ENCODE measurements at regions not wholly inside any gene's neighbourhood (a gene's known extent, or its start where the extent isn't known, plus 50 kb on each side); places are given as distances from the start of the nearest gene placed in this dataset.
"Not testable (repeated sequence)": the region's sequence is repeated elsewhere in the genome, so short reads cannot be mapped to it uniquely, and the experiment has no call there.

GRCh38 chr12:104906695-104907094, 51.4 kb downstream of the SLC41A2 start:
- H3K4me1 ChIP-seq (ENCODE audit: control insufficient read depth, insufficient read depth, low read length): peaks cover 66% of the 10 kb centered on the region
- H3K27me3 ChIP-seq (replicated peaks; ENCODE audit: control insufficient read depth, insufficient read depth, low read length): no peaks in the 10 kb centered on the region
- no peak overlapping the region for H3K4me3 ChIP-seq (ENCODE audit: low read length)
- no peak overlapping the region for H3K9ac ChIP-seq (ENCODE audit: low read length)
- DNase-seq (ENCODE audit: low read depth): no peak
- H3K36me3 ChIP-seq (ENCODE audit: control insufficient read depth, insufficient read depth, low read length, severe bottlenecking): no peaks in the 10 kb centered on the region
- H3K9me3 ChIP-seq (ENCODE audit: control insufficient read depth, low read length): no peaks in the 10 kb centered on the region

GRCh38 chr12:104905446-104905845, 52.6 kb downstream of the SLC41A2 start:
- H3K36me3 ChIP-seq (ENCODE audit: control insufficient read depth, insufficient read depth, low read length, severe bottlenecking); H3K9me3 ChIP-seq (ENCODE audit: control insufficient read depth, low read length); H3K27me3 ChIP-seq (replicated peaks; ENCODE audit: control insufficient read depth, insufficient read depth, low read length); H3K9ac ChIP-seq (ENCODE audit: low read length); H3K4me3 ChIP-seq (ENCODE audit: low read length); DNase-seq (ENCODE audit: low read depth): not testable (repeated sequence)
- H3K4me1 ChIP-seq (ENCODE audit: control insufficient read depth, insufficient read depth, low read length): peaks cover 71% of the 10 kb centered on the region

- Histone ChIP-seq H3K36me3 (ENCODE audit: control insufficient read depth, insufficient read depth, low read length, severe bottlenecking) (peaks cover 5% of the 10 kb centered on the region), H3K9me3 (ENCODE audit: control insufficient read depth, low read length) (no peaks in the 10 kb centered on the region), H3K4me3 (ENCODE audit: low read length) (peak overlapping the region; percentile 9), H3K4me1 (ENCODE audit: control insufficient read depth, insufficient read depth, low read length) (peaks cover 56% of the 10 kb centered on the region), H3K9ac (ENCODE audit: low read length) (peak overlapping the region; percentile 82), H3K27me3 (replicated peaks; ENCODE audit: control insufficient read depth, insufficient read depth, low read length) (no peaks in the 10 kb centered on the region)
- DNase-seq (ENCODE audit: low read depth): peak; percentile 21
Measured at GRCh38 chr12:104903648-104904423, 54.3 kb downstream of the SLC41A2 start.

GRCh38 chr12:104902125-104902524, 56.0 kb downstream of the SLC41A2 start:
- Histone ChIP-seq H3K4me1 (ENCODE audit: control insufficient read depth, insufficient read depth, low read length) (peaks cover 44% of the 10 kb centered on the region), H3K9ac (ENCODE audit: low read length) (no peak overlapping the region), H3K27me3 (replicated peaks; ENCODE audit: control insufficient read depth, insufficient read depth, low read length) (no peaks in the 10 kb centered on the region), H3K9me3 (ENCODE audit: control insufficient read depth, low read length) (no peaks in the 10 kb centered on the region), H3K4me3 (ENCODE audit: low read length) (no peak overlapping the region), H3K36me3 (ENCODE audit: control insufficient read depth, insufficient read depth, low read length, severe bottlenecking) (peaks cover 5% of the 10 kb centered on the region)
- DNase-seq (ENCODE audit: low read depth): no peak

- H3K9ac ChIP-seq (ENCODE audit: low read length): no peak overlapping the region
- H3K4me3 ChIP-seq (ENCODE audit: low read length): no peak overlapping the region
- no peaks in the 10 kb centered on the region for H3K27me3 ChIP-seq (replicated peaks; ENCODE audit: control insufficient read depth, insufficient read depth, low read length)
- H3K9me3 ChIP-seq (ENCODE audit: control insufficient read depth, low read length): no peaks in the 10 kb centered on the region
- peaks cover 25% of the 10 kb centered on the region for H3K4me1 ChIP-seq (ENCODE audit: control insufficient read depth, insufficient read depth, low read length)
- peaks cover 5% of the 10 kb centered on the region for H3K36me3 ChIP-seq (ENCODE audit: control insufficient read depth, insufficient read depth, low read length, severe bottlenecking)
- DNase-seq (ENCODE audit: low read depth): no peak
Measured at GRCh38 chr12:104896710-104897109, 61.4 kb downstream of the SLC41A2 start.

- H3K9me3 ChIP-seq (ENCODE audit: control insufficient read depth, low read length): no peaks in the 10 kb centered on the region
- no peaks in the 10 kb centered on the region for H3K27me3 ChIP-seq (replicated peaks; ENCODE audit: control insufficient read depth, insufficient read depth, low read length)
- H3K4me3 ChIP-seq (ENCODE audit: low read length): no peak overlapping the region
- peaks cover 22% of the 10 kb centered on the region for H3K4me1 ChIP-seq (ENCODE audit: control insufficient read depth, insufficient read depth, low read length)
- H3K9ac ChIP-seq (ENCODE audit: low read length): no peak overlapping the region
- H3K36me3 ChIP-seq (ENCODE audit: control insufficient read depth, insufficient read depth, low read length, severe bottlenecking): peaks cover 5% of the 10 kb centered on the region
- DNase-seq (ENCODE audit: low read depth): no peak
Measured at GRCh38 chr12:104896146-104896545, 61.9 kb downstream of the SLC41A2 start.

- no peak overlapping the region for H3K9ac ChIP-seq (ENCODE audit: low read length)
- DNase-seq (ENCODE audit: low read depth): no peak
- H3K9me3 ChIP-seq (ENCODE audit: control insufficient read depth, low read length): no peaks in the 10 kb centered on the region
- no peaks in the 10 kb centered on the region for H3K27me3 ChIP-seq (replicated peaks; ENCODE audit: control insufficient read depth, insufficient read depth, low read length)
- H3K4me3 ChIP-seq (ENCODE audit: low read length): peak overlapping the region; percentile 7
- peaks cover 22% of the 10 kb centered on the region for H3K4me1 ChIP-seq (ENCODE audit: control insufficient read depth, insufficient read depth, low read length)
- peaks cover 5% of the 10 kb centered on the region for H3K36me3 ChIP-seq (ENCODE audit: control insufficient read depth, insufficient read depth, low read length, severe bottlenecking)
Measured at GRCh38 chr12:104895415-104895814, 62.7 kb downstream of the SLC41A2 start.

GRCh38 chr12:104890476-104891096, 67.5 kb downstream of the SLC41A2 start:
- Histone ChIP-seq H3K9ac (ENCODE audit: low read length) (no peak overlapping the region), H3K9me3 (ENCODE audit: control insufficient read depth, low read length) (no peaks in the 10 kb centered on the region), H3K27me3 (replicated peaks; ENCODE audit: control insufficient read depth, insufficient read depth, low read length) (no peaks in the 10 kb centered on the region), H3K4me3 (ENCODE audit: low read length) (no peak overlapping the region), H3K36me3 (ENCODE audit: control insufficient read depth, insufficient read depth, low read length, severe bottlenecking) (no peaks in the 10 kb centered on the region), H3K4me1 (ENCODE audit: control insufficient read depth, insufficient read depth, low read length) (peaks cover 35% of the 10 kb centered on the region)
- DNase-seq (ENCODE audit: low read depth): no peak

GRCh38 chr12:104889735-104890134, 68.4 kb downstream of the SLC41A2 start:
- H3K27me3 ChIP-seq (replicated peaks; ENCODE audit: control insufficient read depth, insufficient read depth, low read length): no peaks in the 10 kb centered on the region
- DNase-seq (ENCODE audit: low read depth): no peak
- H3K9ac ChIP-seq (ENCODE audit: low read length): no peak overlapping the region
- no peaks in the 10 kb centered on the region for H3K9me3 ChIP-seq (ENCODE audit: control insufficient read depth, low read length)
- H3K4me1 ChIP-seq (ENCODE audit: control insufficient read depth, insufficient read depth, low read length): peaks cover 34% of the 10 kb centered on the region
- H3K36me3 ChIP-seq (ENCODE audit: control insufficient read depth, insufficient read depth, low read length, severe bottlenecking): peaks cover 1% of the 10 kb centered on the region
- H3K4me3 ChIP-seq (ENCODE audit: low read length): no peak overlapping the region

GRCh38 chr12:104888892-104889291, 69.2 kb downstream of the SLC41A2 start:
- no peak overlapping the region for H3K9ac ChIP-seq (ENCODE audit: low read length)

GRCh38 chr12:104888481-104888880, 69.6 kb downstream of the SLC41A2 start:
- H3K9ac ChIP-seq (ENCODE audit: low read length): no peak overlapping the region
- no peaks in the 10 kb centered on the region for H3K9me3 ChIP-seq (ENCODE audit: control insufficient read depth, low read length)
- H3K4me3 ChIP-seq (ENCODE audit: low read length): no peak overlapping the region
- no peaks in the 10 kb centered on the region for H3K27me3 ChIP-seq (replicated peaks; ENCODE audit: control insufficient read depth, insufficient read depth, low read length)
- peaks cover 38% of the 10 kb centered on the region for H3K4me1 ChIP-seq (ENCODE audit: control insufficient read depth, insufficient read depth, low read length)
- peak; percentile 59 for DNase-seq (ENCODE audit: low read depth)
- peaks cover 2% of the 10 kb centered on the region for H3K36me3 ChIP-seq (ENCODE audit: control insufficient read depth, insufficient read depth, low read length, severe bottlenecking)

More at GRCh38 chr12:104888892-104889291, 69.2 kb downstream of the SLC41A2 start:
- Histone ChIP-seq H3K9me3 (ENCODE audit: control insufficient read depth, low read length) (no peaks in the 10 kb centered on the region), H3K4me1 (ENCODE audit: control insufficient read depth, insufficient read depth, low read length) (peaks cover 38% of the 10 kb centered on the region), H3K4me3 (ENCODE audit: low read length) (no peak overlapping the region), H3K27me3 (replicated peaks; ENCODE audit: control insufficient read depth, insufficient read depth, low read length) (no peaks in the 10 kb centered on the region), H3K36me3 (ENCODE audit: control insufficient read depth, insufficient read depth, low read length, severe bottlenecking) (peaks cover 2% of the 10 kb centered on the region)
- no peak for DNase-seq (ENCODE audit: low read depth)
